Mesothelial cell of epicardium (in vitro differentiated cells): ENCODE measurements at regions not wholly inside any gene's neighbourhood (a gene's known extent, or its start where the extent isn't known, plus 50 kb on each side); places are given as distances from the start of the nearest gene placed in this dataset.

Experiments
- DNase-seq, 2 experiments: peaks; one replicate each; pipeline ENCODE4 v3.0.0; 2021; ENCODE audit warnings: low spot score in 2 of 2; ENCODE audit not compliant: unreplicated experiment in 2 of 2
- H3K27ac Mint-ChIP-seq: 2 replicates; pipeline ENCODE4 v1.8.0; 2021; ENCODE audit warnings: mixed read lengths
- H3K27me3 Mint-ChIP-seq: 2 replicates; pipeline ENCODE4 v1.8.0; 2021; ENCODE audit warnings: low read depth, mixed read lengths
- H3K36me3 Mint-ChIP-seq: 2 replicates; pipeline ENCODE4 v1.8.0; 2021; ENCODE audit warnings: mixed read lengths
- H3K4me1 Mint-ChIP-seq: 2 replicates; pipeline ENCODE4 v1.8.0; 2021; ENCODE audit warnings: mixed read lengths
- H3K4me3 Mint-ChIP-seq: 2 replicates; pipeline ENCODE4 v1.8.0; 2021; ENCODE audit warnings: mild to moderate bottlenecking, moderate library complexity, mixed read lengths
- H3K9me3 Mint-ChIP-seq: 2 replicates; pipeline ENCODE4 v1.8.0; 2021; ENCODE audit warnings: mixed read lengths
- TF ChIP-seq, protein P1 (sequence below): fragments of 200-600 bp; sonication (generic); IDR thresholded peaks from one replicate; pipeline ENCODE4 v1.5.0; 2021; ENCODE audit warnings: antibody characterized with exemption; ENCODE audit not compliant: unreplicated experiment

DNA sequence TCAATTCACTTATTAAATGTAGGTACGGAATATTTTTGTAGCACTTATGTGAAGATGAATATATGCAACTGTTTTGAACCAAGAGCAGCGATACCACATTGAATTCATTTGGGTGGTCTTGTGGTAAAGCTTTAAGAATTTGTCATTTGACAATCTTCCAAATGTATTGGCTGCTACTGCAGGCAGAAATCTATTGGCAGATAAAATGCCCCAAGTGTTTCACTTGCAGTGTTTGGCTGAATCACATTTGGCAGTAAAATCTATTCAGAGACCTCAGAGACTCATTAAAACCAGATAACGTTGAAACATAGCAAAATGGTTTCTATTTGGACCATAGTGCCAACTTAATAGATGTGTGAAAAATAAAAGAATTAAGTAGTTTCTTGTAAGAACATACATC lies 303.4 kb downstream of the FGF13 start:
- TF ChIP-seq, protein P1, sequence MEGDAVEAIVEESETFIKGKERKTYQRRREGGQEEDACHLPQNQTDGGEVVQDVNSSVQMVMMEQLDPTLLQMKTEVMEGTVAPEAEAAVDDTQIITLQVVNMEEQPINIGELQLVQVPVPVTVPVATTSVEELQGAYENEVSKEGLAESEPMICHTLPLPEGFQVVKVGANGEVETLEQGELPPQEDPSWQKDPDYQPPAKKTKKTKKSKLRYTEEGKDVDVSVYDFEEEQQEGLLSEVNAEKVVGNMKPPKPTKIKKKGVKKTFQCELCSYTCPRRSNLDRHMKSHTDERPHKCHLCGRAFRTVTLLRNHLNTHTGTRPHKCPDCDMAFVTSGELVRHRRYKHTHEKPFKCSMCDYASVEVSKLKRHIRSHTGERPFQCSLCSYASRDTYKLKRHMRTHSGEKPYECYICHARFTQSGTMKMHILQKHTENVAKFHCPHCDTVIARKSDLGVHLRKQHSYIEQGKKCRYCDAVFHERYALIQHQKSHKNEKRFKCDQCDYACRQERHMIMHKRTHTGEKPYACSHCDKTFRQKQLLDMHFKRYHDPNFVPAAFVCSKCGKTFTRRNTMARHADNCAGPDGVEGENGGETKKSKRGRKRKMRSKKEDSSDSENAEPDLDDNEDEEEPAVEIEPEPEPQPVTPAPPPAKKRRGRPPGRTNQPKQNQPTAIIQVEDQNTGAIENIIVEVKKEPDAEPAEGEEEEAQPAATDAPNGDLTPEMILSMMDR: no peak
- H3K9me3 Mint-ChIP-seq: peaks cover 22% of the 10 kb centered on the region
- H3K27me3 Mint-ChIP-seq: no peaks in the 10 kb centered on the region
- H3K4me1 Mint-ChIP-seq: no peaks in the 10 kb centered on the region
- no peak overlapping the region for H3K4me3 Mint-ChIP-seq
- DNase-seq: no peak
- no peaks in the 10 kb centered on the region for H3K36me3 Mint-ChIP-seq
- H3K27ac Mint-ChIP-seq: no peak overlapping the region

GRCh38 chrX:138411048-138411447 lies 300.5 kb downstream of the FGF13 start:
- H3K27me3 Mint-ChIP-seq: no peaks in the 10 kb centered on the region
- TF ChIP-seq, protein P1: no peak
- H3K36me3 Mint-ChIP-seq: no peaks in the 10 kb centered on the region
- H3K27ac Mint-ChIP-seq: no peak overlapping the region
- DNase-seq: no peak
- H3K4me1 Mint-ChIP-seq: no peaks in the 10 kb centered on the region
- peaks cover 21% of the 10 kb centered on the region for H3K9me3 Mint-ChIP-seq
- no peak overlapping the region for H3K4me3 Mint-ChIP-seq
